AG10803 (cell line): ENCODE measurements at regions not wholly inside any gene's neighbourhood (a gene's known extent, or its start where the extent isn't known, plus 50 kb on each side); places are given as distances from the start of the nearest gene placed in this dataset.

Source experiments
- DNase-seq: peaks from one replicate; pipeline ENCODE4 v3.0.0; 2010; ENCODE audit warnings: low read depth
- H3K4me3 ChIP-seq: 2 replicates; pipeline ENCODE4 v1.5.1; 2011; ENCODE audit warnings: mild to moderate bottlenecking, low read length, control low read depth
- TF ChIP-seq, protein P1 (sequence below): conservative IDR thresholded peaks from 2 replicates; pipeline ENCODE4 v1.5.1; 2011; ENCODE audit warnings: mild to moderate bottlenecking, low read length, control low read depth, inconsistent platforms

DNA sequence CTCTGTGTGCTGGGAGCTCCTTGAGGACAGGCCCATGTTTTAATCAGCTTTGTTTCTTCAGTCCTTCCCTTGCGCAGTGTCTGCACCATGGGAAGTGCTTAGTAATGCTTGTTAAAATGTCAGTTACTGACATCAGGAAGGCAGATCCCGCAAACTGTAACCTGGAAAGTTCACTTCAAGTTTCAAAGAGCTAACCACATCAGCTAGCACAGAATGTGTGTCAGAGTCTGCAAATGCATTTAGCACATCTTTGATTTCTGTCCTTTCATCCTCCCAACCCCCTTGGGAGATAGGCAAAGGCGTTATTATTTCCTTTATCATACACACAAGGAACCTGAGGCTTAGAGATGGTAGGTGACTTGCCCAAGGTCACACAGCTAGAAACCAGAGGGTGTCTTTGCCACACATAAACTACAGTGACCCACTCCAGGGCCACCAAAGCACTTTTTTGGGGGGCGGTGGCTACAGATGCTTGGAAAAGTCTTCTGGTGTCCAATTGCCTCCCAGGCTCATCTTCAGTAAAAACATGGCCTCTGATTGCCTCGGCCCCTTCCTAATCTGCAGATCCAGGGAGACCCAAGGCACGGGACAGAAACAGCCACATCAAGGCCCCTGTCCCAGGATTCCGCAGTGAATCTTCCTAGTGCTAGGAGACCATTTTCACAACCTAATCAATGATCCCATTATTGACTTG lies 116.2 kb upstream of the GPR26 start:
- TF ChIP-seq, protein P1, sequence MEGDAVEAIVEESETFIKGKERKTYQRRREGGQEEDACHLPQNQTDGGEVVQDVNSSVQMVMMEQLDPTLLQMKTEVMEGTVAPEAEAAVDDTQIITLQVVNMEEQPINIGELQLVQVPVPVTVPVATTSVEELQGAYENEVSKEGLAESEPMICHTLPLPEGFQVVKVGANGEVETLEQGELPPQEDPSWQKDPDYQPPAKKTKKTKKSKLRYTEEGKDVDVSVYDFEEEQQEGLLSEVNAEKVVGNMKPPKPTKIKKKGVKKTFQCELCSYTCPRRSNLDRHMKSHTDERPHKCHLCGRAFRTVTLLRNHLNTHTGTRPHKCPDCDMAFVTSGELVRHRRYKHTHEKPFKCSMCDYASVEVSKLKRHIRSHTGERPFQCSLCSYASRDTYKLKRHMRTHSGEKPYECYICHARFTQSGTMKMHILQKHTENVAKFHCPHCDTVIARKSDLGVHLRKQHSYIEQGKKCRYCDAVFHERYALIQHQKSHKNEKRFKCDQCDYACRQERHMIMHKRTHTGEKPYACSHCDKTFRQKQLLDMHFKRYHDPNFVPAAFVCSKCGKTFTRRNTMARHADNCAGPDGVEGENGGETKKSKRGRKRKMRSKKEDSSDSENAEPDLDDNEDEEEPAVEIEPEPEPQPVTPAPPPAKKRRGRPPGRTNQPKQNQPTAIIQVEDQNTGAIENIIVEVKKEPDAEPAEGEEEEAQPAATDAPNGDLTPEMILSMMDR: no peak
- H3K4me3 ChIP-seq: no peak overlapping the region
- DNase-seq: no peak

- H3K4me3 ChIP-seq: no peak overlapping the region
- no peak for DNase-seq
- TF ChIP-seq, protein P1: no peak
These were observed 115.5 kb upstream of the GPR26 start for GRCh38 chr10:123550675-123551096.

- DNase-seq: no peak
- H3K4me3 ChIP-seq: no peak overlapping the region
These were observed 114.9 kb upstream of the GPR26 start for GRCh38 chr10:123551259-123551658.

DNA sequence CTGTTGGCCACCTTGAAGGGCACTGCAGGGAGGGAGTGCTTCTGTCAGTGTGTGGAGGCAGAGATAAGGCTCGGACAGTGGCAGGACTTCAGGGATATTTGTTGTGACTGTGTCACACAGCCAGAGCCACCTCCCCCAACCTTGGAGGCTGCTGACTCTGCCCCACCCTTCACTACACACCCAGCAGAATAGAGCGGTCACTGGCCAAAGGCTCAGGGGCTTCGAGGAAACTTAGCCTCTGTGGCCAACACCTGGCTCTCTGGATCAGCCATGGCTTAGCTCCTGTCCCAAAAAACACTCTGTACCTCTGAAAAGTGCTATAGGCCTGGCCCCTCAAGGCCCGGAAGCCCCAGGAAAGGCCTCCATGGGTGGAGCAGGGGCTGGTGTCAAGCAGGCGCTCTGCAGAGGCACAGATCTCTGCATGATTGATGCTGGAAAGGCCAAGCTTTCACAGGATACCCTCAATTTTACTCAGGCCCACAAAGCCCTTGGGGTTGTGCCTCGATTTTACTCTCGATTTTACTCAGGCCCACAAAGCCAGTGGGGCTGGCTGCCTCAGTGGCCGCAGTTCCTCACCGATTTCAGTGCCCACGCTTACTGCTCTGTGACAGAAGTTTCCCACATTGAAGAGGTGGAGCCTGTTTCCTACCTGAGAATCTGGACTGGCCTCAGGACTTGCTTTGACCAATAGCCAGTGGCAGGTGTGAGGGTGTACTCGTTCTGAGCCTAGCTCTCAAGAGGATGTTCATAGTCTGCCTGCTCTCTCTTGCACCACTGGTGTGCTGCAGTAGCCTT lies 113.2 kb upstream of the GPR26 start:
- DNase-seq: no peak
- TF ChIP-seq, protein P1: no peak
- H3K4me3 ChIP-seq: no peak overlapping the region

More at GRCh38 chr10:123551259-123551658, 114.9 kb upstream of the GPR26 start:
- TF ChIP-seq, protein P1: no peak

GRCh38 chr10:123553810-123554430 lies 112.2 kb upstream of the GPR26 start:
- no peak overlapping the region for H3K4me3 ChIP-seq
- no peak for DNase-seq
- TF ChIP-seq, protein P1: no peak

GRCh38 chr10:123554656-123555055 lies 111.5 kb upstream of the GPR26 start:
- DNase-seq: no peak
- TF ChIP-seq, protein P1: no peak
- H3K4me3 ChIP-seq: no peak overlapping the region
